ENCODE measurements at regions not wholly inside any gene's neighbourhood (a gene's known extent, or its start where the extent isn't known, plus 50 kb on each side); places are given as distances from the start of the nearest gene placed in this dataset.

GRCh38 chrX:20530406-20530921 lies 263.8 kb upstream of the RPS6KA3 start:
- peak; percentile 70 for TF ChIP-seq CTCF (IDR thresholded peaks at IDR 0.05; ENCODE audit: borderline replicate concordance, control extremely low read depth, extremely low read depth, insufficient read depth, missing control alignments)
- in situ Hi-C loops (cut with MboI; ENCODE audit: low sequenced_read_pairs, unreplicated experiment), result no loop called here
- DNase-seq (ENCODE audit: low spot score), result peak; percentile 17

GRCh38 chrX:20529711-20530110 lies 263.0 kb upstream of the RPS6KA3 start:
- no peak for DNase-seq (ENCODE audit: low spot score)
- in situ Hi-C loops (cut with MboI; ENCODE audit: low sequenced_read_pairs, unreplicated experiment), result no loop called here
- TF ChIP-seq CTCF (IDR thresholded peaks at IDR 0.05; ENCODE audit: borderline replicate concordance, control extremely low read depth, extremely low read depth, insufficient read depth, missing control alignments), result no peak

GRCh38 chrX:20529301-20529700 lies 262.6 kb upstream of the RPS6KA3 start:
- in situ Hi-C loops (cut with MboI; ENCODE audit: low sequenced_read_pairs, unreplicated experiment), result no loop called here
- no peak for DNase-seq (ENCODE audit: low spot score)
- TF ChIP-seq CTCF (IDR thresholded peaks at IDR 0.05; ENCODE audit: borderline replicate concordance, control extremely low read depth, extremely low read depth, insufficient read depth, missing control alignments), result no peak

- TF ChIP-seq CTCF (IDR thresholded peaks at IDR 0.05; ENCODE audit: borderline replicate concordance, control extremely low read depth, extremely low read depth, insufficient read depth, missing control alignments), result no peak
- DNase-seq (ENCODE audit: low spot score), result peak; percentile 13
- in situ Hi-C loops (cut with MboI; ENCODE audit: low sequenced_read_pairs, unreplicated experiment), result no loop called here
These were observed 260.9 kb upstream of the RPS6KA3 start for GRCh38 chrX:20527558-20528011.

DNA sequence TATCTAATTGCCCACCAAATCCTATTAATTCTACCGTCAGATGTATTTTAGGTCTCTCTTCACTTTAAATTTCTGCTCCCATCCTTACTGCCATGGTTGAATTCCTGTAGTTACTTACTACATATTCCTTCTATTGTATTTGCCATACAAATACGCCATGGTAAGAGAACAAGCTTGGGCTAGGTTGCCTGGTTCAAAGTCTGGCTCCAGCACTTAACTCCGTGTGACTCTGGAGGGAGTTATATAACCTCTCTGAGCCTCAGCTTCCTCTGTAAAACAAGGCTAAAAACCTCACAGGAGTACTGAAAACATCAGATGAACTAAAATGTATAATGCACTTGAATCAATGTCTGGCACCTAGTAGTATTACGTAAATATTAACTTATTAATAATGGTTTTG lies 260.3 kb upstream of the RPS6KA3 start:
- no peak for TF ChIP-seq CTCF (IDR thresholded peaks at IDR 0.05; ENCODE audit: borderline replicate concordance, control extremely low read depth, extremely low read depth, insufficient read depth, missing control alignments)
- in situ Hi-C loops (cut with MboI; ENCODE audit: low sequenced_read_pairs, unreplicated experiment), result no loop called here
- DNase-seq (ENCODE audit: low spot score), result no peak

DNA sequence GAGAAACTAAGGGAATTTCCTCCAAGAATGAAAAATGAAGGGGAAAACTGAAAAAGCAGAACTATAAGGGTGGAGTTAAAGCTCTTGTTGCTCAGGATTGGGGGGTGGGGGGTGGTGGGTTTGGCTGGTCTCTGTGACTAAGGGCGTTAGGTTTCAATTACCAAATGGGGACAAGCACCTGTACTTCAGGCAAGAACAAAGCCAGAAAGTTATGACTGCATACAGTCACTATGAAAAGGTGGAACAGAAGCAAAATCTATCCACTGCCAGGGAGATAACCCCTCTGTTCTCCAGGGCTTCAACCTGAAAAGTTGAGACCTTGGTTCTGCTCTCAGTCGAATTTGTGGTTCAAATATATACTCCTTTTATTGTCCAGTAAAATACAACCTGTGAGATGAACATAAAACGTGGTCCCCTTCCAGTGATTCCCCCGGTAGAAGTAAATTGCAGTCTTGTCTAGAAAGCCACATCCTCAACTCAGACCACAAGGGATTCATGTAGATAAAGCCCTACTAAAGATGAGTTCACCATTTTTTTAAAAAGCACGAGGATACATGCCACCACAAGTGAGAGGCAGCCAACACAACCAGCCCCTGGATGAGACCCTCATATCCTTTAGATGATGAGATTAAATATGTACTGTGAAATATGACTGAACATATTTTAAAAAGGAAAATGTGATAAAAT lies 257.1 kb upstream of the RPS6KA3 start:
- TF ChIP-seq CTCF (IDR thresholded peaks at IDR 0.05; ENCODE audit: borderline replicate concordance, control extremely low read depth, extremely low read depth, insufficient read depth, missing control alignments), result no peak
- in situ Hi-C loops (cut with MboI; ENCODE audit: low sequenced_read_pairs, unreplicated experiment), result loop anchor here (25.0 kb wide), 1 partner anchor 964 kb away; no protein-coding TSS in a partner anchor
- DNase-seq (ENCODE audit: low spot score), result no peak
